Activated T-helper 9 cell treated with anti-CD3 and anti-CD28 coated beads, Interleukin-2, amount 50 U/mL, for 16 hours (primary cell): ENCODE measurements at regions not wholly inside any gene's neighbourhood (a gene's known extent, or its start where the extent isn't known, plus 50 kb on each side); places are given as distances from the start of the nearest gene placed in this dataset.

Experiments
- DNase-seq: peaks from one replicate; pipeline ENCODE4 v3.0.0-alpha.2; 2020; ENCODE audit warnings: low read depth

DNA sequence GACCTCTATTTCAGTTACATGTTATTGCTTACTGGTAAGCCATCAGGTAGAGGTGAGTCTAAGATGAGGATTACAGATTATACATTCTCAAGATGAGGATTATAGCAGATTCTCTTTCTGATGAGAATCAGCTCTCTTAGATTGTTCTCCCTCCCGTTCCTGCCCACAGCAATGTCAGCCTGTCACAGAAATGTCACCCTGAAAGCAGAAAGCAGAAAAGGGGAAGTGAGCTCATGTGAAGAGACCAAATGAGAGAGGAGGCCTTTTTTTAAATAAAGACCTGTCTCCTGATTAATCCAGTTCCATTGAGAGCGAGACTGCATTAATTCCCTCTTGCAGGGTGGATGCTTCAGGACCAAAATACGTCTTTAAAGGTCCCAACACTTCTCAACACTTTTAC lies 445.6 kb downstream of the KCTD12 start:
- DNase-seq: no peak

- no peak for DNase-seq
These were observed 446.7 kb downstream of the KCTD12 start for GRCh38 chr13:76439546-76439945.

DNA sequence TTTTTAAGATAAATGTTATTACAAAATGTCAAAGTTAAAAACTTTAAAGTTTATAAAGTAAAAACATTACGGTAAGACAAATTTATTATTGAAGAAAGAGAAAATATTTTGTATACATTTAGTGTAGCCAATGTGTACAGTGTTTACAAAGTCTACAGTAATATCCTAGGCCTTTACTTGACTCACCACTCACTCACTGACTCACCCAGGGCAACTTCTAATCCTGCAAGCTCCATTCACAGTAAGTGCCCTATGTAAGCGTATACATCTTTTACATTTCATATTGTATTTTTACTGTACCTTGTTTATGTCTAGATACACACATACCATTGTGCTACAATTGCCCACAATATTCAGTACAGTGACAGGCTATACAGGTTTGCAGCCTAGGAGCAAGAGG lies 448.2 kb downstream of the KCTD12 start:
- DNase-seq: no peak

GRCh38 chr13:76425935-76426334 lies 460.3 kb downstream of the KCTD12 start:
- DNase-seq: no peak

GRCh38 chr13:76421011-76421410 lies 465.2 kb downstream of the KCTD12 start:
- DNase-seq: no peak

- DNase-seq: no peak
These were observed 467.8 kb downstream of the KCTD12 start for GRCh38 chr13:76418404-76418803.

DNA sequence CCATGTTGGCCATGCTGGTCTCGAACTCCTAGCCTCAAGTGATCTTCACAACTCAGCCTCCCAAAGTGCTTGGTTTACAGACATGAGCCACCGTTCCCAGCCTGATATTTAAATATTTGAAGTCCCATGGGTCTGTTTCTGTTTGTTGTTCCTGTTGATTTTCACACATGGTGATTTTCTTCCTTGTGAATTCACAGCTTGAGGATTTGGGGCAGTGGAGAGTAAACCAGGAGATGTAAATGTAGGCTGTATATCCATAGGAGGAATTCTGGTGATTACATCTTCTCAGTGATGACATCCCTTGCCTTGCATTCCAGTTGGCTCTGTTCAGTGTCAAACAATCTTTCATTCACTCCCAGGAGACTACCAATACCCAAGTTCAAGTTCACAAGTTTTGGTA lies 471.9 kb downstream of the KCTD12 start:
- DNase-seq: no peak

- DNase-seq: no peak
These were observed 480.0 kb downstream of the KCTD12 start for GRCh38 chr13:76406243-76406642.

- DNase-seq: no peak
These were observed 487.8 kb downstream of the KCTD12 start for GRCh38 chr13:76398425-76398824.

GRCh38 chr13:76397413-76397812 lies 488.8 kb downstream of the KCTD12 start:
- DNase-seq: no peak

DNA sequence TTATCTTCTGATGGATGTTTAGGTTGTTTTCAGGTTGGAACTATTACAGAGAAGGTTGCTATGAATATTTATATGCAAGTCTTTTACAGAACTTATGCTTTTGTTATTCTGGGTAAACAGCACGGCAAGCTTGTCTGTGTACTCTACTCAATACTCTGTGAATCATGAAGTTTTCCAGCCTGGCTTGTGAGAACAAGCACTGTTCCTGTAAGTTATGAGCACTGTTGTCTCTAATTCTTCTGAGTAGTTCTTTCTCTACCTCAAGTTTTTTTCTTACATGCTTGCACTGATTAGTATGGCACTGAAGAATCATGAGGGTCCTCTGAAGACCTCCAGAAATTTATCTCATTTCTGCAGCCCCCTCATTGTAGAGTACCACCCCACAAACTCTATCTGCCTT lies 496.9 kb downstream of the KCTD12 start:
- DNase-seq: no peak

DNA sequence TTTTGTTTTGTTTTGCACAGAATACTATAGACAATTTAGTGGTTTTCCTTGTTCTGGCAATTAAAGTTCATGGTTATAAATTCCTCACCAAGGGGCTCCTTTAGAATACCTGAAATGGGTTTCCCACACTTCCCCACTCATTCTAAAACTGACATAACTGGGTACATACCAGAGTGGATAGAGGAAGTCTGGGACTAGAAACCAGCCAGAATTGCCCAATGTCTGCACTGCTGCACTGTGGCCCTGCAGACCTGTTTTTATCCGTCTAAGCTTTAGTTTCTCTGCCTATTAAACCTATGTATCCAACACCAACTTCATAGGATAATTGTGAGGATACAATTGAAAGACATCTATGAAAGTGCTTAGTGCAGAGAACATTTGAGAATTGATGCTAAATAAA lies 498.6 kb downstream of the KCTD12 start:
- DNase-seq: no peak

GRCh38 chr13:76386321-76386720 lies 499.9 kb downstream of the KCTD12 start:
- no peak for DNase-seq

DNA sequence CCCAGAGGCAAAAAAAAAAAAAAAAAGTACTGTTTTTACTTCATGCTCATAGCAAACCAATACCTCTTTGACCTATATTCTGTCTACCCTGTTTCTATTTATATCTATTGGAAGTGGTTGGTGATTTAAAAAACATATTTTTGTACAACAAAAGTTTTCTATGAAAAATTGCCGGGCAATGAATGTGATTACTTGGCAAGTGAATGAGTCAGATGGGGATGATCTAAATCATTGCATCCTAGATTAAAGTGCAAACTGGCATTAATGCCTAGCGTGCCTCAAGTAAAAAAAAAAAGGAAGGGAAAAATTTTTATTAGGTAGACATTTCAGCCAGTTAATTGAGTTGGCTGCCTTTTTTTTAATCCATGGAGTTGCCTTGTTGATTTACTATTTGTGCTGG lies 500.6 kb downstream of the KCTD12 start:
- DNase-seq: no peak

DNA sequence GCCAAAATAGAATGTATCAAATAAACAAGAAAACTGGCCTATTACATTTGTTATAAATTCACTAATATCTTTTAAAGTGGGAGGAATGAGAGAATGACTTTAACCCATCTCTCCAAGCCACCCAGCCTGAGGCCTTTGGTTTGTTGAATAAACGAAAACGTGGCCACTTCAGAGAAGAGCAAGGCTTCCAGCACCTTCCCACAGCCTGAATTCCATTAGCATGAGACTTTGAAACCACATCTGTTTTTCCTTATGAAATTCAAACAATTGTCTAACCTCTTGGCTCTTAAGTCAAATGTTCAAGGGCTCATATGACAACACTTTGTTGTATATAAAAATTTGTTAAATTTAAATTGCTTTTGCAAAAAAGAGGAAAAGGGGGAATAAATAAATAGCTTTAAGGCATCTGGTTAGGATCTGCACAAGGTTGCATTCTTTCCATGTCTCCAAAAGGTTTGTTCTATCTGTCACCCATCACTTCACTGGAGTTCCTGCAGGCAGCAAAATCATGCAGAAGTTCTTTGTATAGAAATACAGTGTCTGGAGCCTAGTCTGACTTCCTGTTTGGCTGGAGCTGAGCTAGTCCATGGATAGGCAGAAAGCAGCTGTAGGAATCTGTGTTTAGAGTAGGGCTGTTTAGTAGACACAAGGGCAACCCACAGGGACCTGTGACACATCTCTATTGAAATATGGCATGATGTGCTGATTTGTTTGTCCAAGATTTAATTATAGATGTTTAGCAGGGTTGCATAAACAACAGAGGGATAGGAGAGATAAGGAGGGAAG lies 502.3 kb downstream of the KCTD12 start:
- no peak for DNase-seq

GRCh38 chr13:76380446-76381065 lies 505.6 kb downstream of the KCTD12 start:
- DNase-seq: no peak

DNA sequence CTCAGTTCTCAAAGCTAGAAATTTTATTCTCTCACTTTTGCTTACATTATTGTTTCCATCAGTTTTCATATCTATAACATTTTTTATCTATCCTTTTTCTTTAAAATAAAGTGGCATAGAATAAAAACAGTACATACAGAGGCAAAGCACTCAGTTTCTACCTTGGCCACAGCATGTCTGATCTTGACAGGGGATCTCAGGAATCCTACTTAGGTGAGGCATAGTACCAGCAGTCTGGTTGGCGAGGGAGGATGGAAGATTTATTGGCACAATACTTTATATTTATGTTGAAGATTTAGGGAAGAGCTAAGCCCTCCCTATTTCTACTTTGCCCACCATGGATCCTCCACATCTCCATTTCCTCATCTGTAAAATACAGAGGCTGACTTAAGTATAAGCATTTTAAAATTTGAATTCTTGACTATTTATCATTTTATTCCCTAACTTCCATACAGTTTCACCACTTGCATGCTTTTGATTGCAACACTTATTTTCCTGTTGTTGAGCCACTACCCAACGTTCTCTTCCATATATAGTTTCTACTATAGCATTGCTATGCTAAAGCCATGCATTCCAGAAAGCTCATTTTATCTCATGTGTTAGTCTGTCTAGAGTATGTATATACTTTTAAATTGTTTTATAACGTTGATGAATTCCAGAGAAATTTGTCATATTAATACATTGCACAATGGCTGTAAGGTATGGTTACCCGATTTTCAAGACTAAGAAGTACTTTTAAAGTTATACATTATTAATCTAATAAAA lies 506.7 kb downstream of the KCTD12 start:
- DNase-seq: no peak

GRCh38 chr13:76378767-76379166 lies 507.4 kb downstream of the KCTD12 start:
- no peak for DNase-seq

DNA sequence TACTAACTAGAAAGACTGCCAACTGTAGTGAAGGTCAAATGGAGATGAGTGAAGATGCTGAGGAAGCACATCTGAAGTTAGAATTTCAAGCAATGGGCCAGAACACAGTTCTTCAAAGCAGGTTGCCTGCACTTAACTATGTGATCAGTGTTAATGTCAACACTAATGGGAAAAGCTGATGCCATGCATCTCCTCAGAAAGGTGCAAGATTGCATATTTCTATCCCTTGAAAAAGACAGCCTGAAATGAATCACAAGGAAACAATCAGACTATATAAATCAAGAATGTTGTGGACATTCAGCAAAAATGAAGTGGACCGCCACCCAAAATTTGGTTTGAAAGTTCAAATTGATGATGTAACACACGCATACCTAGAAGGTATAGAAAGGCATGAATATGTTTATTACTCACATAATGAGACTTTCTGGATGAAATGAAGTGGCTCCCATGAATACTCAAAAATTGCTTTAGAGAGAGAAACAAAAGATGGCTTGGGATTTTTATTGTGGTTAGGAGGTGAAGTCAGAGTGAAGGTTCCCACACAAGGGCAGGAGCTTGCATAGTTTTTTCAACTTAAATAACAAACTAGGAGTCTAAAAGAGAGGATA lies 522.4 kb downstream of the KCTD12 start:
- no peak for DNase-seq

DNA sequence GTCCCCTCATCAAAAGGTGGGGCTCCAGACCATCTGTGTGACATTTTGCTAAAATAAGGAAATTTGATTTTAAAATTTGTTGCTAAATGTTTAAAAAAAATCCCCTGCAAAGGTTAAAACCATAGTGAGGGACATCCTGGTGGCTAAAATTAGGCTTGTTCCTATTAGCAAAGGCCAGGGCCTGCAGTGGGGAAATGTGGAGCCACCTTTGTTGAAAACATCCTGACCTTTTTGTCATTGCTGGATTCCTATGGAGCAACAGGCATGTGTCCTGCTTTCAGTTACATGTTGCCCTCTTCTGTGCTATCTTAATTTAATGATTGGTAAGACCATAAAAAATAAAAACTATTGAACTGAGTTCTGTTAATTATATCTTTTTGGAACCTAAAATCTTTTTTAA lies 524.3 kb downstream of the KCTD12 start:
- no peak for DNase-seq

GRCh38 chr13:76351541-76352229 lies 534.5 kb downstream of the KCTD12 start:
- DNase-seq: no peak

DNA sequence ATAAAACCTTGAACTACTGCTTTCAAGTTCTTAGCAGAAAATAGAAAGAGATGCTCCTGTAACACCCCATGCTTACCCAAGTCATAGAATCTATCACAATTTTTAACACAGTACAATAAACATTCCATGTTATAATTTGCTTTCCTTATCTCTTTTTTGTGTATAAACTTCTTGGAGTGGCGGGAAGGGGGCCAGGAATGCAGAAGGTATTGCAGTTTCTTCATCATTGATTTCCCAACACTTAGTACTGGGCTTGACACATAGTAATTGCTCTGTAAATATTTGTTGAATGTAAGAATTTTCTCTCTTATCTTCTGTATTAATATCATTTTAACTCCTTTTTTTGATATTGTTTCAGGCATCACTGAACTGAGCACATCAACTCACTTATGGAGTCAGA lies 535.8 kb downstream of the KCTD12 start:
- no peak for DNase-seq
